Breast epithelium (tissue), 3 donors: ENCODE measurements at regions not wholly inside any gene's neighbourhood (a gene's known extent, or its start where the extent isn't known, plus 50 kb on each side); places are given as distances from the start of the nearest gene placed in this dataset.

Experiments
- POLR2A ChIP-seq: fragments of 450-650 bp; IDR thresholded peaks from one replicate; pipeline ENCODE4 v1.6.1; 2016; ENCODE audit warnings: antibody characterized with exemption, mild to moderate bottlenecking, moderate library complexity
- POLR2AphosphoS5 ChIP-seq, 3 donors: sonication (generic); formaldehyde crosslinking; IDR thresholded peaks; one replicate each; pipeline ENCODE4 v1.6.1; 2017; ENCODE audit warnings: antibody characterized with exemption in 3 of 3
- TF ChIP-seq, protein P1 (sequence below), 3 donors: fragments of 450-650 bp; IDR thresholded peaks; one replicate each; pipeline ENCODE4 v1.5.1; 2016 to 2017; ENCODE audit warnings: antibody characterized with exemption in 3 of 3, mild to moderate bottlenecking in 3 of 3, moderate library complexity in 3 of 3

DNA sequence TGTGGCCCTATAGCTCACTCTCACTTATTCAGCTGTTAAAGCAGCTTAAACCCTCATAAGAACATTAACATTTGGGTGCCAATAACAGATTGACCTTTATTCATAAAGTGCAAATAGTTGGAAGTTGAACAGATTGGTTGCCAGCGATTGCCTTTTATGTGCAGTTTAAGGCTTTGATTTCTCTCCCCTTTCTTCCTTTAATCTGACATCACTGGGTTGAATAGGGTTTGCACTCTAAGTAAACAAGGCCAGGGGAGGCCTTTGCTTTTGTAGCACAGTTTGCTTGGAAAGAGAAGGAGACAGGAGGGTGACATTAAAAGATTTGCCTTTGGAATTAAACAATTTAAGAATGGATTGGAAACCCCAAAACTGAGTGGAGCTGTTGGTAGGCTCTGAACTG lies 114.3 kb downstream of the NKX6-1 start:
- TF ChIP-seq, protein P1, sequence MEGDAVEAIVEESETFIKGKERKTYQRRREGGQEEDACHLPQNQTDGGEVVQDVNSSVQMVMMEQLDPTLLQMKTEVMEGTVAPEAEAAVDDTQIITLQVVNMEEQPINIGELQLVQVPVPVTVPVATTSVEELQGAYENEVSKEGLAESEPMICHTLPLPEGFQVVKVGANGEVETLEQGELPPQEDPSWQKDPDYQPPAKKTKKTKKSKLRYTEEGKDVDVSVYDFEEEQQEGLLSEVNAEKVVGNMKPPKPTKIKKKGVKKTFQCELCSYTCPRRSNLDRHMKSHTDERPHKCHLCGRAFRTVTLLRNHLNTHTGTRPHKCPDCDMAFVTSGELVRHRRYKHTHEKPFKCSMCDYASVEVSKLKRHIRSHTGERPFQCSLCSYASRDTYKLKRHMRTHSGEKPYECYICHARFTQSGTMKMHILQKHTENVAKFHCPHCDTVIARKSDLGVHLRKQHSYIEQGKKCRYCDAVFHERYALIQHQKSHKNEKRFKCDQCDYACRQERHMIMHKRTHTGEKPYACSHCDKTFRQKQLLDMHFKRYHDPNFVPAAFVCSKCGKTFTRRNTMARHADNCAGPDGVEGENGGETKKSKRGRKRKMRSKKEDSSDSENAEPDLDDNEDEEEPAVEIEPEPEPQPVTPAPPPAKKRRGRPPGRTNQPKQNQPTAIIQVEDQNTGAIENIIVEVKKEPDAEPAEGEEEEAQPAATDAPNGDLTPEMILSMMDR (IDR thresholded peaks at IDR 0.05) = no peak
- TF ChIP-seq POLR2A (no peak), POLR2AphosphoS5 (IDR thresholded peaks at IDR 0.05) (no peak)
